Tongue (tissue), 2 donors: ENCODE measurements at regions not wholly inside any gene's neighbourhood (a gene's known extent, or its start where the extent isn't known, plus 50 kb on each side); places are given as distances from the start of the nearest gene placed in this dataset. TPM values are rescaled to one million over a fixed set of nuclear protein-coding genes. Genes with fewer than 3 reads are reported as not detected.
"Not testable (repeated sequence)": the region's sequence is repeated elsewhere in the genome, so short reads cannot be mapped to it uniquely, and the experiment has no call there.

Experiments
- DNase-seq: peaks from one replicate; pipeline ENCODE4 v3.0.0-alpha.2; 2015
- small RNA-seq: library from RNA; depleted of rRNA; stranded (forward); fragments of <200 nt; gene quantifications from one replicate; pipeline ENCODE3, GENCODE V24; 2014; ENCODE audit warnings: low replicate concordance

- DNase-seq = no peak
These were observed 84.6 kb upstream of the WDR72 start for GRCh38 chr15:53843869-53844569.

GRCh38 chr15:53843166-53843565, 83.7 kb upstream of the WDR72 start:
- DNase-seq = no peak

GRCh38 chr15:53841651-53842050, 82.2 kb upstream of the WDR72 start:
- peak; percentile 2 for DNase-seq

DNA sequence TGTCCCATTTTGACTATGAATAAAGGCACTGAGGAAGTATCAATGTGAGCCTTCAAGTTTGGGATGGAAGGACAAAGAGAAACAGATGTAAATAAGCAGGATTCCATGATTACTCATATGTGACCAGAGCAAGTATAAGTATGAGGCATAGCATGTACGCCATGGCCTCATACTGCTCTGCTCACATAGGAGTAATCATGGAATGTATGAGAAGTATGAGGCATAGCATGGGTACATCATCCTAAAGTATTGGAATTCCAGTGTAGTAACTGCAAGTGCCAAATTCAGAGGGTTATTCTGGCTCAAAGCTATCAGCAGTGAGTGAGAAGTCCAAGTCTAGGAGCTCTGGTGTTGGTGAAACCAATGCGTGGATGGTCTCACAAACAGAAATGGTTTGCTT, 81.2 kb upstream of the WDR72 start:
- no peak for DNase-seq

DNA sequence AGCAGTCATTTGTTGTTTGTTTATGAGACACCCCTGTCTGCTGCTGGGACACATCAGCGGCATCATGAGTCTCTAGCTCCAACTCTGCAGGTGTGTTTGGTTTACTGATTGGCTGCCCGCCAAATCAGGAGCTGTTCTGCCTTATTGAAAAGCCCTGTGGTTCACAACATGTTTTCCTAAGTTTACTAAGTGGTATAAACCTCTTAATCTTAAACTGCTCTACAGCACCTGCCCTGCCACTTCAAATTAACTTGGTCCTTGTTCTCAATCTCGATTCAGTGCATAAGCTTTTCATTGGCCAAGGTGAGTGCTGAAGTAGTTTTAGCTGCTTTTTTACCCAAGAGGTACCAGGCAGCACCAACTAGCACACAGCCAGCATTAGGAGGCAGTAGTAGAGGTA, 77.8 kb upstream of the WDR72 start:
- DNase-seq = peak; percentile 61

DNA sequence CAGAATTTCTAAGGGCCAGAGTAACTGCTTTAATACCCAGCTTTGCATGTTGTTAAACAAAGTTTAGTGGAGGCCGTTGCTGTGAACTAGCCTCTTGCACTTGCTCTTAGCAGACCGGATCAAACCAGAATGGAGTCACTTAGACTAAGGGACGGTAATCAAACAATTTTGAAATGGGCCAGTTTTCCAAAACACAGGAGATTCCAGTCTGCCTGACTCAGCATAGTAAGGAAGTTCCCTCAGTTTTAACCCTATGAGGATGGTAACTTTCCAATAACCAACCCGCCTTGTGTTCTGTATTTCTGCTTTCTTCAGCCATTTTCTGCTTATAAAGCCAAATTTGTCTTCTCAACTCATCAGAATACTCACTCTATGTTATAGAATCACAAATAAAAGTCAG, 77.2 kb upstream of the WDR72 start:
- no peak for DNase-seq

DNA sequence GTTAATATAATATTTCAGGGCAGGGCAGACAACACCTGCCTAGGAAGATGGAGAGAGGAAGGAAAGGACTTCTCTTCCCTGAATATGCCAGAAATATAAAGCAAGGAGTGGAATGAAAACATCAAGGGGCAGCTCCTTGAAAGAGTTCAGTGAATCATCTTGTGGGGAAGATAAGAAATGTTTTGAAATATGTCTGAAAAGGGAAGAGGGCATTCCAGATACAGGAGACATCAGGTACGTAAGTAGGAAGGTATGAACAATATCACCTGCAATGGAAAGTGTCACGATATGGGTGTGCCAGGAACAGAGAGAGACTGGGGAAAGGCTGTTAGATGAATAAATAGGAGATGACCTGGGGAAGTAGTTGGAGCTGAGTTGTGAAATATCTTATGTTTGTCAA, 75.8 kb upstream of the WDR72 start:
- no peak for DNase-seq

DNA sequence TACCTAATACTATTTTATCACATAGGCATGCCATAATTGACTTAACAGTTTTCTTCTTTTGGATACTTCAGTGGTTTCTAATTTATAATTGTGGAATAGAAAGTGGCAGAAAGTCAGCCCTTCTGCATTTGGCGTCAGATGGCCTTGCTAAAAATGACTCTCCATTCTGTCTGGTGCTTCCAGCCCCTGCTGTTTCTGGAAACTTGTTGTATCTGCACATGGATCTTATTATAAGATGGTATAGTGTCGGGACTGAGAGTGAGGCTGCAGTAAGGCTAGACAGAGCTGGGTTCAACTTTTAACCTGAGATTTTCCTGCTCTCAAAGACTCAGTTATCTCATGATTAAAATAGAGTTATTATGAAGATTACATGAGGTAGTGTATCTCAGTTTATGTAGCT, 74.8 kb upstream of the WDR72 start:
- no peak for DNase-seq

DNA sequence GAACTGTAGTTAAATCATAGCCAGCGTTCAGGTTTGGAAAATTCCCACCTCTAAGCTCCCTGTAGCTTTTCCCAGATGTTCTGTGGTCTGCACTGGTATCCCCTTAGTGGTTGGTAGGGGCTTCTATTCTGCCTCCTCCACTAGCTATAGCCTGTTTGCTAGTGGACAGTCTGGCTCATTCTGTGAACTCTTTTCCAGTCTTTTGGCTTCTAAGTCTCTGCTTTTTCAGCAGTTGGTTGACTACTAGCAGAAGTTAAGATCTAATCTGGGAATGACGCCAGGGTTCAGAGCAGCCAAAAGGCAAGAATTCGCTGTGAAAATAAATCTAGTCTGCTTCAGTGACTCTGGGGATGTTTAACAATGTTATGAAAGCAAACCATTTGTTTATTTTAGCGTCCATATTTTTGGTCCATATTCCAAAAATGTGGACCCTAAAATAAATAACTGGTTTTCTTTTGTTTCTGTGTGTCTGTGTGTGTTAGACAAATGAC, 73.7 kb upstream of the WDR72 start:
- DNase-seq = peak; percentile 88

- peak; percentile 16 for DNase-seq
These were observed 72.7 kb upstream of the WDR72 start for GRCh38 chr15:53831907-53832770.

GRCh38 chr15:53830707-53831386, 71.4 kb upstream of the WDR72 start:
- DNase-seq = no peak

DNA sequence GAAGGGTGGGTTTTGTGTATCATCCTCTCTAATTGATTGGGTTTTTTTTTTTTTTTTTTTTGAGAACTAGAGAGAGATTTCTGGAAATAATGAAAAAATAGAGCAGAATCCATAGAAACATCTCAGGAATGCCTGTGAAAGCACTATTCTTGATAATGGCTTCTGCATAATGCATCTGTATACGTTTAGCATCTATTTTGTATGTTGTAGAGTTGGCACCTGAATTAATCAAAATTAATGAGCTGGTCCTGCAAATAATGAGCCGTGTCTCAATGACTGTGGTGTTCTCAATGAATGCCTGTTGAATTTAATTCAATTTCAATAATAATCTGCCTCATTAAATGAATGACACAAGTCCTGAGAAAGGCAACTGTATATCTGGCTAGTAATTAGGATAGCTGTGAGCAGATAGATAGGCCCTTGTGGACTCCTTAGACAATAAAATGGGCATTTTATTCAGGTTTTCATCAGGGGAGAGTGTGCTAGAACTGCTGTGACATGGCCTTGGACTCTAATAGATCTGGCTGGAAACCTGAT, 70.5 kb upstream of the WDR72 start:
- no peak for DNase-seq

DNA sequence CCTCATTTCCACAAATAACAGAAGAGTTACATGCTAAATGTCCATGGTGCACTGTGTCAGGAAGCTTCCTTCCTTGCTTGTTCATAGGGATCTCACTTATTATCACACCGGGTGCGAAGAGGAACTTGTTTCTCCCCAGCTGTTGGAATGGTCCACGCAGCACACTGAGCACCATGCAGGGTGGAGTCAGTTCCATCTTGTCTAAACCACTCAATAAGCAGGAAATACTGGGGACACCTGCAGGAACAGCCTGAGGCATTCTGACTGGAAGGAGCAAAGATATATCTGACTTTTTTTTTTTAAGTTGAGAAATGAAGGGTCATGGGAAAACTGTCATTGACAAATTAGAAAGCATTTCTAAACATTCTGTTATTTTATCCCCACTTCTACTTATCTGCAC, 70.0 kb upstream of the WDR72 start:
- no peak for DNase-seq

DNA sequence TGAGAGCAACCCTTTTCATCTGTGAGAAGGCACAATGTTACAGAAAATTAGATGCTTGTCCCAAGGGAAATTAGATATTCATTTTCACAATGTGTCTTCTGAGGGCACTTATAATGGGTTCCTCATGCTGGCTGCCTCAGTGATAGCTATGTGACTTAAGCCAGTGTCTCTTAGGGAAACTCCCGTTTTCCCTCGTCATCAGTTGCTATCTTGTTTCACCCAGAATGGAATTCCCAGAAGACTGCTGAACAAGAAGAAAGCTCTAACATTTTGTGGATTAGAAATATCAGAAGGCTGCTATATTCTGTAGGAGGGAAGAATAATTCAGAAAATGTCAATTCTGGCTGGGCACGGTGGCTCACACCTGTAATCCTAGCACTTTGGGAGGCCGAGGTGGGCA, 67.9 kb upstream of the WDR72 start:
- no peak for DNase-seq

GRCh38 chr15:53811530-53811929, 52.1 kb upstream of the WDR72 start:
- DNase-seq = peak; percentile 57

GRCh38 chr15:53810306-53810705, 50.8 kb upstream of the WDR72 start:
- DNase-seq = not testable (repeated sequence)

Small RNA genes lying in the stretch of these regions (small RNA-seq; reads per million reads assigned to genes)
- not detected for gene AC084759.1
